ENCODE measurements at regions not wholly inside any gene's neighbourhood (a gene's known extent, or its start where the extent isn't known, plus 50 kb on each side); places are given as distances from the start of the nearest gene placed in this dataset.
"Not testable (repeated sequence)": the region's sequence is repeated elsewhere in the genome, so short reads cannot be mapped to it uniquely, and the experiment has no call there.

- no peak overlapping the region for H3K4me3 ChIP-seq (ENCODE audit: low read depth, low read length)
- TF ChIP-seq CTCF (IDR thresholded peaks at IDR 0.05; ENCODE audit: low read depth, low read length): no peak
Observed at GRCh38 chr4:12487000-12487399, 997.1 kb downstream of the RAB28 start.

- no peak for TF ChIP-seq CTCF (IDR thresholded peaks at IDR 0.05; ENCODE audit: low read depth, low read length)
- H3K4me3 ChIP-seq (ENCODE audit: low read depth, low read length): no peak overlapping the region
Observed at GRCh38 chr4:12472087-12472486, 1012.1 kb downstream of the RAB28 start.

GRCh38 chr4:12471193-12471592 lies 1012.9 kb downstream of the RAB28 start:
- no peak for TF ChIP-seq CTCF (IDR thresholded peaks at IDR 0.05; ENCODE audit: low read depth, low read length)
- H3K4me3 ChIP-seq (ENCODE audit: low read depth, low read length): no peak overlapping the region

GRCh38 chr4:12461576-12461975 lies 1022.6 kb downstream of the RAB28 start:
- not testable (repeated sequence) for H3K4me3 ChIP-seq (ENCODE audit: low read depth, low read length)

GRCh38 chr4:12459126-12459525 lies 1025.0 kb downstream of the RAB28 start:
- TF ChIP-seq CTCF (IDR thresholded peaks at IDR 0.05; ENCODE audit: low read depth, low read length): no peak
- no peak overlapping the region for H3K4me3 ChIP-seq (ENCODE audit: low read depth, low read length)

- TF ChIP-seq CTCF (IDR thresholded peaks at IDR 0.05; ENCODE audit: low read depth, low read length): no peak
- no peak overlapping the region for H3K4me3 ChIP-seq (ENCODE audit: low read depth, low read length)
Observed at GRCh38 chr4:12458621-12459020, 1025.5 kb downstream of the RAB28 start.

- H3K4me3 ChIP-seq (ENCODE audit: low read depth, low read length): no peak overlapping the region
- no peak for TF ChIP-seq CTCF (IDR thresholded peaks at IDR 0.05; ENCODE audit: low read depth, low read length)
Observed at GRCh38 chr4:12452291-12452690, 1023.6 kb upstream of the HS3ST1 start.

- no peak for TF ChIP-seq CTCF (IDR thresholded peaks at IDR 0.05; ENCODE audit: low read depth, low read length)
- no peak overlapping the region for H3K4me3 ChIP-seq (ENCODE audit: low read depth, low read length)
Observed at GRCh38 chr4:12447451-12447850, 1018.8 kb upstream of the HS3ST1 start.
